ENCODE measurements at regions not wholly inside any gene's neighbourhood (a gene's known extent, or its start where the extent isn't known, plus 50 kb on each side); places are given as distances from the start of the nearest gene placed in this dataset.

DNA sequence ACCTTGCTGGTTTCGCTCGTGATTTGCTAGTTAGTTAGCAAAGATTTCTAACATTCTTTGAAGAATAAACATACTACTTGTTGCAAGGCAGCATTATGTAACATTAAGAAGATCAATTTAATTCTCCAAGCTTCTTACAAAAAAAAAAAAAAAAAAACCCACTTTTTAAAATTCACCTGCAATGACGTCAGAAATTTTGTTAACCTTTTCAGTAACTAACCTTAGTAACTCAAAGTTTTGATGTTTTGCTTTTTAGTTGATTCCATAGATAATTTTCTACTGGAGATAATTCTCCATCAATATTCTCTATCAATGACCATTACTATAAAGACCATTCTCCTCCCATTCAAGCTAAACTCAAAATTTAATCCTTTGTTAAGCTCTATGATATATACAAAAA lies 491.8 kb upstream of the TBL1XR1 start:
- TF ChIP-seq, protein P1, sequence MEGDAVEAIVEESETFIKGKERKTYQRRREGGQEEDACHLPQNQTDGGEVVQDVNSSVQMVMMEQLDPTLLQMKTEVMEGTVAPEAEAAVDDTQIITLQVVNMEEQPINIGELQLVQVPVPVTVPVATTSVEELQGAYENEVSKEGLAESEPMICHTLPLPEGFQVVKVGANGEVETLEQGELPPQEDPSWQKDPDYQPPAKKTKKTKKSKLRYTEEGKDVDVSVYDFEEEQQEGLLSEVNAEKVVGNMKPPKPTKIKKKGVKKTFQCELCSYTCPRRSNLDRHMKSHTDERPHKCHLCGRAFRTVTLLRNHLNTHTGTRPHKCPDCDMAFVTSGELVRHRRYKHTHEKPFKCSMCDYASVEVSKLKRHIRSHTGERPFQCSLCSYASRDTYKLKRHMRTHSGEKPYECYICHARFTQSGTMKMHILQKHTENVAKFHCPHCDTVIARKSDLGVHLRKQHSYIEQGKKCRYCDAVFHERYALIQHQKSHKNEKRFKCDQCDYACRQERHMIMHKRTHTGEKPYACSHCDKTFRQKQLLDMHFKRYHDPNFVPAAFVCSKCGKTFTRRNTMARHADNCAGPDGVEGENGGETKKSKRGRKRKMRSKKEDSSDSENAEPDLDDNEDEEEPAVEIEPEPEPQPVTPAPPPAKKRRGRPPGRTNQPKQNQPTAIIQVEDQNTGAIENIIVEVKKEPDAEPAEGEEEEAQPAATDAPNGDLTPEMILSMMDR (conservative IDR thresholded peaks at IDR 0.05; ENCODE audit: low read length) = no peak
- DNase-seq (ENCODE audit: low read depth) = no peak
- no peak overlapping the region for H3K4me3 ChIP-seq (ENCODE audit: low read length)

DNA sequence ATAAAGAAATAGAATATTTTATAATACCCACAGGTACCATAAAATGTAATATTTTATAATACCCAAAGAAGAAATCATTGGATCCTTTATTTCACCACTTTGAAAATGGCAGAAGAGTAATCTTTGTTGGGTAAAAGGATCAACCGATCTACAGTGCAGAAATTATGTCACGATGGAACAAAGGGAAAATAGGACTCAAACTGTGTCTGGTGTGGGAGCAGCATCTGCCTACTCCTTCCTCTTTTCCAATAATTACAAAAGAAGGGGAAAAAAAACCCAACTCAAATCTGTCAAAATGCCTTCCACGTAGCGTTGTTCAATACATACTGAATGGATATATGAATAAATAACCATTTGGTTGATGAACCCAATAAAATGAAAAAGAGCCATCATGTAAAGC lies 492.6 kb upstream of the TBL1XR1 start:
- H3K4me3 ChIP-seq (ENCODE audit: low read length) = no peak overlapping the region
- TF ChIP-seq, protein P1 (conservative IDR thresholded peaks at IDR 0.05; ENCODE audit: low read length) = no peak
- no peak for DNase-seq (ENCODE audit: low read depth)

DNA sequence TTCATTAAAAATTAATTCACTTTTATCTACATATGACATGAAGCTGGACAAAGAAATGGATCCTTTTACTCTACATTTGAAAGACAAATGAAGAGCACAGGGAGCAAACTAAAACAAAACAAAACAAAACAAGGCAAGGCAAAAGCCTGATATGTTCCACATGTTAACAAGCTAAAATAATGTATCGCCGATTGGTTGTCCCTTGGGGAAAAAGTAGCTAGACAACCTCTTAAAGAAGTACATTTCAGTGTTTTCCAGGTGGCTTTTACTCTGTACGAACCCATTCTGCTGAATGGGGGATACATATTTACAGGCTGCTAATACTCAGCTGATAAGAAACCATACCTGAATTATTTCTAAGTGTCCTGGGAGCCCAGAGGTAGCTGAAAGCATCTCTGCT lies 493.0 kb upstream of the TBL1XR1 start:
- DNase-seq (ENCODE audit: low read depth) = no peak
- H3K4me3 ChIP-seq (ENCODE audit: low read length) = no peak overlapping the region
- TF ChIP-seq, protein P1 (conservative IDR thresholded peaks at IDR 0.05; ENCODE audit: low read length) = no peak

DNA sequence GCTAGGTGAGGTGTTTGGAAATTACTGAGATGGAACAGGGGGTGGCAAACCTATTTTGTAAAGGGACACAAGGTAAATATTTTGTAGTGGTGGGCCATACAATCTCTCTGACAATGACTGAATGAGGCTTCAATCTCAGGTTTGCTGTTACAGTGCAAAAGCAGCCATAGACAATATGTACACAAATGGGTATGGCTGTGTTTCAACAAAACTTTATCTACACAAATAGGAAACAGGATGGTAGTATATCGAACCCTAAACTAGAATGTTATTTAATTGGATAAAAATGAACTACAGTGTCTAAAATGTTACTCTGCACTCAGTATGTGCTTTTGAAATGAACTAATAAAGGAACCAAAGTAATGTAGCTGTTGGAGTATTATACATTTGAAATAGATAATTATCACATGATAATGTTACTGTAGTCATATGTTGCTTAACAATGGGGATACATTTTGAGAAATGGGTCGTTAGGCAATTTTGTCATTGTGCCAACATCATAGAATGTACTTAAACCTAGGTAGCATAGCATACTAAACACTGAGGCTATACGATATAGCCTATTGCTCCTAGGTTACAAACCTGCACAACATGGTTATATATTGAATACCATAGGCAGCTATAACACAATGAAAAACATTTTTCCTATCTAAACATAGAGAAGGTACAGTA lies 495.2 kb upstream of the TBL1XR1 start:
- DNase-seq (ENCODE audit: low read depth) = no peak
- no peak overlapping the region for H3K4me3 ChIP-seq (ENCODE audit: low read length)
- TF ChIP-seq, protein P1 (conservative IDR thresholded peaks at IDR 0.05; ENCODE audit: low read length) = no peak

DNA sequence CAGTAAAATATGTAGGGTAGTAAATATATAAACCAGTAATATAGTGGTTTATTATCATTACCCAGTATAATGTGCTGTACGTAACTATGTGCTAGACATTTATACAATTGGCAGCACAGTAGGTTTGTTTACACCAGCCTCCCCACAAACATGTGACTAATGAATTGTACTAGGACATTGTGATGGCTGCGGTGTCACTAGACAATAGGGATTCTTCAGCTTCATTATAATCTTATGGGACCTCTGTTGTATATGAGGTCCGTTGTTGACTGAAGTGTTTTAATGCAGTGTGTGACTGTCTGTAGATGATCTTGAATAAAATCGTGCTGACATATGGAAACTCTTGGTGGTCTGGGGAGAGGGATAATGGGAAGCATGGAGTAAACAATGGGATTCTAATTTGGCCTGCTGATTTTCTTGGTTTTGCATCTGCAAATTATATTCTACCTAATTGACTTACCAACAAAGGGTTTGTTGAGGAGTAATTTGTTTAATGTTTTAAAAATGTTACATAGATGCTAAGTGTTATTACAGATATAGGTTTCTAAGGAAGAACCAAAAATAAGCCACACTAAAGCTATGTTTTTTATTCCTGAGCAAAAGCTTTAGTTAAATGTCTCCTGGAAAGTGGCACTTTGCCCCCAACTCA lies 496.5 kb upstream of the TBL1XR1 start:
- DNase-seq (ENCODE audit: low read depth) = no peak
- no peak overlapping the region for H3K4me3 ChIP-seq (ENCODE audit: low read length)
- TF ChIP-seq, protein P1 (conservative IDR thresholded peaks at IDR 0.05; ENCODE audit: low read length) = no peak

DNA sequence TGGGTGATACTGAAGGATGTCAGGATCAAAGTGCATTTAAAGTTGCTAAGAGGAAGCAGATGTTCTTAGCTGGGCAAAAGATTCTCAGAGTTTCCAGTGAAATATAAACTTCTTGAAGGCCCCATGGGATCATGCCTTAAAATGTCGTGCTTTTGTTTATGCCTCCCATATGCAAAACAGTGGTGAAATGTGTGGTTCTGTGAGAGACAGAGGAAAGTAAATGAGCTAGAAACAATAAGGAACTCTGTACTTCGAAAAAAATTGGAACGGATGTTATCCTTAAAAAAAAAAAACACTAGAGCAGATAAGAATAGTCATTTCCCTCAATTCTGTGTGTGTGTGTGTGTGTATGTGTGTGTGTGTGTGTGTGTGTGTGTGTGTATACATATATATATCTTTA lies 497.0 kb upstream of the TBL1XR1 start:
- H3K4me3 ChIP-seq (ENCODE audit: low read length) = no peak overlapping the region
- TF ChIP-seq, protein P1 (conservative IDR thresholded peaks at IDR 0.05; ENCODE audit: low read length) = no peak
- peak; percentile 83 for DNase-seq (ENCODE audit: low read depth)

DNA sequence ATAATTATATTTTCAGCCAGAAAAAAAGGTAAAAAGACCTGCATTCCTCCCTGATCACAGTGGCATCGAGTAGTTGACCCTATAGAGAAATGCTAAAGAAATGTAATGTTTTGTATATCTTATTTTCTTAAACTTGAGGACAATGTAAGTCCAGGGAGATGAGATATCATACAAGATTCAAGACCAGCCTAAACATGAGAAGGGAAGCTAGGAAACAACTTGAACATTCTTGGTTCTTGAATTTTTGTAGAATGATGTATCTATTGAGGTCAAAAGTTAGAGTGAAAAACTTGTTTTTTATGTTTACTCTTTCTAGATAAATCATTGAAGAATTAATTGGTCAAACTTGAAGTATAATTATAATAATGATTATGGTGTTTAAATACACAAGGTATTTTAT lies 497.7 kb upstream of the TBL1XR1 start:
- no peak overlapping the region for H3K4me3 ChIP-seq (ENCODE audit: low read length)
- TF ChIP-seq, protein P1 (conservative IDR thresholded peaks at IDR 0.05; ENCODE audit: low read length) = no peak
- DNase-seq (ENCODE audit: low read depth) = peak; percentile 12

All from AG10803 (cell line).